GM23338 (cell line): ENCODE measurements at regions not wholly inside any gene's neighbourhood (a gene's known extent, or its start where the extent isn't known, plus 50 kb on each side); places are given as distances from the start of the nearest gene placed in this dataset.

Source experiments
- ATAC-seq: fragments of 200-7000 bp; cut with Tn5 transposase; 3 replicates; pipeline ENCODE4 v1.9.1; 2020
- DNase-seq: peaks from one replicate; pipeline ENCODE4 v3.0.0-alpha.2; 2015; ENCODE audit warnings: low spot score
- H2AFZ ChIP-seq: fragments of 200-600 bp; sonication (generic); 2 replicates; pipeline ENCODE4 v1.8.0; 2016; ENCODE audit warnings: antibody characterized with exemption, mild to moderate bottlenecking, moderate library complexity
- H3F3A ChIP-seq: fragments of 200-600 bp; sonication (generic); replicated peaks from 2 replicates; pipeline ENCODE4 v1.8.0; 2017; ENCODE audit warnings: antibody characterized with exemption, mixed run types, low read depth
- H3K27ac ChIP-seq: fragments of 200-600 bp; sonication (generic); 2 replicates; pipeline ENCODE4 v1.6.1; 2016; ENCODE audit warnings: low read depth
- H3K27me3 ChIP-seq: fragments of 200-600 bp; sonication (generic); 2 replicates; pipeline ENCODE4 v1.8.0; 2016; ENCODE audit warnings: mild to moderate bottlenecking, mixed run types, moderate library complexity; ENCODE audit not compliant: insufficient read depth
- H3K36me3 ChIP-seq: fragments of 200-600 bp; sonication (generic); 2 replicates; pipeline ENCODE4 v1.8.0; 2016; ENCODE audit warnings: mild to moderate bottlenecking; ENCODE audit not compliant: insufficient read depth
- H3K4me1 ChIP-seq: fragments of 200-600 bp; sonication (generic); 2 replicates; pipeline ENCODE4 v1.8.0; 2016; ENCODE audit warnings: mild to moderate bottlenecking, moderate library complexity; ENCODE audit not compliant: insufficient read depth
- H3K4me2 ChIP-seq: fragments of 200-600 bp; sonication (generic); 2 replicates; pipeline ENCODE4 v1.7.1; 2017; ENCODE audit warnings: mixed run types
- H3K4me3 ChIP-seq: fragments of 200-600 bp; sonication (generic); 2 replicates; pipeline ENCODE4 v1.6.1; 2016; ENCODE audit warnings: mixed run types
- H3K79me2 ChIP-seq: fragments of 200-600 bp; sonication (generic); replicated peaks from 2 replicates; pipeline ENCODE4 v1.8.0; 2017; ENCODE audit warnings: mild to moderate bottlenecking; ENCODE audit not compliant: insufficient read depth
- H3K9me2 ChIP-seq: fragments of 200-600 bp; sonication (generic); 2 replicates; pipeline ENCODE4 v1.8.0; 2017; ENCODE audit not compliant: insufficient read depth
- H4K20me1 ChIP-seq: fragments of 200-600 bp; sonication (generic); replicated peaks from 2 replicates; pipeline ENCODE4 v1.8.0; 2017; ENCODE audit warnings: mild to moderate bottlenecking; ENCODE audit not compliant: insufficient read depth
- H3K27ac Mint-ChIP-seq: 2 replicates; pipeline ENCODE4 v1.8.0; 2020; ENCODE audit warnings: inconsistent platforms, mild to moderate bottlenecking, moderate library complexity, mixed read lengths
- H3K27me3 Mint-ChIP-seq: 3 replicates; pipeline ENCODE4 v1.8.0; 2022; ENCODE audit warnings: low read depth, mild to moderate bottlenecking, moderate library complexity, mixed read lengths, inconsistent platforms; ENCODE audit not compliant: insufficient read depth, poor library complexity
- H3K36me3 Mint-ChIP-seq: 3 replicates; pipeline ENCODE4 v1.8.0; 2021; ENCODE audit warnings: low read depth, mild to moderate bottlenecking, inconsistent platforms, moderate library complexity, mixed read lengths
- H3K4me1 Mint-ChIP-seq: 3 replicates; pipeline ENCODE4 v1.8.0; 2020; ENCODE audit warnings: mild to moderate bottlenecking, inconsistent platforms, mixed read lengths
- H3K4me3 Mint-ChIP-seq: 3 replicates; pipeline ENCODE4 v1.8.0; 2021; ENCODE audit warnings: moderate library complexity, mild to moderate bottlenecking, inconsistent platforms, mixed read lengths
- H3K9me3 Mint-ChIP-seq: 3 replicates; pipeline ENCODE4 v1.8.0; 2020; ENCODE audit warnings: moderate library complexity, mild to moderate bottlenecking, inconsistent platforms, mixed read lengths
- CREB1 ChIP-seq: fragments of 250-450 bp; sonication (Bioruptor Pico); IDR thresholded peaks from 2 replicates; pipeline ENCODE4 v1.5.0; 2020; ENCODE audit warnings: low read depth, mild to moderate bottlenecking, moderate library complexity
- CTCF ChIP-seq, 2 experiments: fragments of 200-600 bp in 1 of 2; sonication (generic) in 1 of 2; conservative IDR thresholded peaks; 2 replicates each; pipeline versions ENCODE4 v1.5.1 to v1.6.1; 2016 to 2017; ENCODE audit warnings: antibody characterized with exemption in 2 of 2, low read depth in 2 of 2, mild to moderate bottlenecking in 2 of 2, moderate library complexity in 1 of 2
- ETS1 ChIP-seq: IDR thresholded peaks from 2 replicates; pipeline ENCODE4 v1.6.1; 2016; ENCODE audit warnings: antibody characterized with exemption
- EZH2 ChIP-seq: fragments of 200-600 bp; sonication (generic); IDR thresholded peaks from one replicate; pipeline ENCODE4 v1.8.0; 2017; ENCODE audit warnings: antibody characterized with exemption, mild to moderate bottlenecking, low read depth; ENCODE audit not compliant: unreplicated experiment
- EZH2phosphoT487 ChIP-seq: fragments of 200-600 bp; sonication (generic); IDR thresholded peaks from one replicate; pipeline ENCODE4 v1.8.1; 2018; ENCODE audit warnings: antibody characterized with exemption; ENCODE audit not compliant: unreplicated experiment
- JUNB ChIP-seq: IDR thresholded peaks from one replicate; pipeline ENCODE4 v1.6.1; 2016; ENCODE audit warnings: antibody characterized with exemption; ENCODE audit not compliant: unreplicated experiment
- REST ChIP-seq: IDR thresholded peaks from one replicate; pipeline ENCODE4 v1.6.1; 2018; ENCODE audit warnings: antibody characterized with exemption; ENCODE audit not compliant: unreplicated experiment
- STAT1 ChIP-seq: IDR thresholded peaks from one replicate; pipeline ENCODE4 v1.6.1; 2016; ENCODE audit warnings: antibody characterized with exemption; ENCODE audit not compliant: unreplicated experiment
- ZNF114 ChIP-seq: fragments of 250-450 bp; sonication (Bioruptor Pico); IDR thresholded peaks from 2 replicates; pipeline ENCODE4 v1.5.0; 2020; ENCODE audit warnings: mild to moderate bottlenecking, moderate library complexity
- ZNF331 ChIP-seq: fragments of 250-450 bp; sonication (Bioruptor Pico); IDR thresholded peaks from 2 replicates; pipeline ENCODE4 v1.5.0; 2020; ENCODE audit warnings: low read depth, mild to moderate bottlenecking, moderate library complexity
- ZNF462 ChIP-seq: fragments of 250-450 bp; sonication (Bioruptor Pico); IDR thresholded peaks from 2 replicates; pipeline ENCODE4 v1.5.0; 2020; ENCODE audit warnings: mild to moderate bottlenecking, moderate library complexity

GRCh38 chr18:79626905-79627749, 52.5 kb upstream of the CTDP1 start (continued):
- no peak for TF ChIP-seq JUNB

- no peak overlapping the region for H3K4me3 ChIP-seq
- no peak overlapping the region for H2AFZ ChIP-seq
- no peaks in the 10 kb centered on the region for H3K4me1 ChIP-seq
- peaks cover 4% of the 10 kb centered on the region for H3K4me1 Mint-ChIP-seq
- no peaks in the 10 kb centered on the region for H3K27me3 ChIP-seq
- no peak overlapping the region for H3K27ac ChIP-seq
- no peak overlapping the region for H3K27ac Mint-ChIP-seq
- no peaks in the 10 kb centered on the region for H4K20me1 ChIP-seq
- H3K9me3 Mint-ChIP-seq, result no peaks in the 10 kb centered on the region; the same call in 2 of the 3 replicates
- H3K36me3 Mint-ChIP-seq, result no peaks in the 10 kb centered on the region; the same call in none of the 3 replicates
- no peaks in the 10 kb centered on the region for H3K36me3 ChIP-seq
- H3K9me2 ChIP-seq, result no peaks in the 10 kb centered on the region
- no peaks in the 10 kb centered on the region for H3F3A ChIP-seq
- H3K4me2 ChIP-seq, result no peak overlapping the region
- peaks cover 17% of the 10 kb centered on the region for H3K27me3 Mint-ChIP-seq
- ATAC-seq, result no peak
- DNase-seq, result no peak
- no peaks in the 10 kb centered on the region for H3K79me2 ChIP-seq
- H3K4me3 Mint-ChIP-seq, result no peak overlapping the region
- TF ChIP-seq STAT1, result no peak
- no peak for TF ChIP-seq EZH2phosphoT487
- TF ChIP-seq CREB1, result no peak
- no peak for TF ChIP-seq JUNB
- TF ChIP-seq EZH2, result no peak
- no peak for TF ChIP-seq ETS1
- no peak for TF ChIP-seq CTCF (conservative IDR thresholded peaks at IDR 0.05; ENCODE audit: low read depth in 2 of 2)
- no peak for TF ChIP-seq ZNF331 (CRISPR knock-in tag)
- TF ChIP-seq ZNF114 (CRISPR knock-in tag), result no peak
- no peak for TF ChIP-seq REST
- no peak for TF ChIP-seq ZNF462
These were observed 51.8 kb upstream of the CTDP1 start for GRCh38 chr18:79627750-79628294.
